ENCODE measurements at regions not wholly inside any gene's neighbourhood (a gene's known extent, or its start where the extent isn't known, plus 50 kb on each side); places are given as distances from the start of the nearest gene placed in this dataset.

DNA sequence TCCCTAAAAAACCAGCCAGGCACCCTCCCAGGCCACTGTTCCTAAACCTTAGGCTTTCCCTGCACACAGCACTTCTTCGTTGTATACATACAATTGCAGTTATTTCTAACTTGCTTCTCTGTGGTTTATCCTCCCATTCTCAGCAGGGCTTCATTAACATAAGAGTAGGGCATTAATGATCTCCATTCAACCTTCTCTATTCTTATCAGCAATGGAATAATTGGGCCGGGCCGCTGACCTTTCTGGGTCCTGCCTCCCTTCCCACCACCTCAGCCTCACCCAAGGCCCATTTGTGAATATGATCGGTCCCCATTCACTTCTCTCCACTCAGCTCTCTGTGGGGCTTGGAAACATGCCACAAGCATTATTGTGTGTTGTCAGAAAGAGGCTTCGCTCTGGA is 184.2 kb downstream of the SUCLA2 start:
- no peak for DNase-seq
- Histone ChIP-seq H3K36me3 (replicated peaks) (no peaks in the 10 kb centered on the region), H3K4me3 (ENCODE audit: low read depth, low read length) (no peak overlapping the region), H3K27ac (no peak overlapping the region), H3K27me3 (replicated peaks) (no peaks in the 10 kb centered on the region)
- in situ Hi-C loops (cut with HindIII; ENCODE audit: low pct_ligation_motif_present, low sequenced_read_pairs), result no loop called here
- TF ChIP-seq, protein P1, sequence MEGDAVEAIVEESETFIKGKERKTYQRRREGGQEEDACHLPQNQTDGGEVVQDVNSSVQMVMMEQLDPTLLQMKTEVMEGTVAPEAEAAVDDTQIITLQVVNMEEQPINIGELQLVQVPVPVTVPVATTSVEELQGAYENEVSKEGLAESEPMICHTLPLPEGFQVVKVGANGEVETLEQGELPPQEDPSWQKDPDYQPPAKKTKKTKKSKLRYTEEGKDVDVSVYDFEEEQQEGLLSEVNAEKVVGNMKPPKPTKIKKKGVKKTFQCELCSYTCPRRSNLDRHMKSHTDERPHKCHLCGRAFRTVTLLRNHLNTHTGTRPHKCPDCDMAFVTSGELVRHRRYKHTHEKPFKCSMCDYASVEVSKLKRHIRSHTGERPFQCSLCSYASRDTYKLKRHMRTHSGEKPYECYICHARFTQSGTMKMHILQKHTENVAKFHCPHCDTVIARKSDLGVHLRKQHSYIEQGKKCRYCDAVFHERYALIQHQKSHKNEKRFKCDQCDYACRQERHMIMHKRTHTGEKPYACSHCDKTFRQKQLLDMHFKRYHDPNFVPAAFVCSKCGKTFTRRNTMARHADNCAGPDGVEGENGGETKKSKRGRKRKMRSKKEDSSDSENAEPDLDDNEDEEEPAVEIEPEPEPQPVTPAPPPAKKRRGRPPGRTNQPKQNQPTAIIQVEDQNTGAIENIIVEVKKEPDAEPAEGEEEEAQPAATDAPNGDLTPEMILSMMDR (IDR thresholded peaks at IDR 0.05; ENCODE audit: low read depth, low read length, missing control alignments), result no peak

- TF ChIP-seq, protein P1 (IDR thresholded peaks at IDR 0.05; ENCODE audit: low read depth, low read length, missing control alignments), result no peak
- no peak overlapping the region for H3K4me3 ChIP-seq (ENCODE audit: low read depth, low read length)
- no peaks in the 10 kb centered on the region for H3K27me3 ChIP-seq (replicated peaks)
- in situ Hi-C loops (cut with HindIII; ENCODE audit: low pct_ligation_motif_present, low sequenced_read_pairs), result no loop called here
- no peak for DNase-seq
- H3K36me3 ChIP-seq (replicated peaks), result no peaks in the 10 kb centered on the region
- H3K27ac ChIP-seq, result no peak overlapping the region
Measured at GRCh38 chr13:47813718-47814117, 187.4 kb downstream of the SUCLA2 start.

GRCh38 chr13:47809411-47809810 is 191.7 kb downstream of the SUCLA2 start:
- Histone ChIP-seq H3K36me3 (replicated peaks) (no peaks in the 10 kb centered on the region), H3K27ac (no peak overlapping the region), H3K27me3 (replicated peaks) (no peaks in the 10 kb centered on the region), H3K4me3 (ENCODE audit: low read depth, low read length) (no peak overlapping the region)
- TF ChIP-seq, protein P1 (IDR thresholded peaks at IDR 0.05; ENCODE audit: low read depth, low read length, missing control alignments), result no peak
- in situ Hi-C loops (cut with HindIII; ENCODE audit: low pct_ligation_motif_present, low sequenced_read_pairs), result no loop called here
- no peak for DNase-seq

DNA sequence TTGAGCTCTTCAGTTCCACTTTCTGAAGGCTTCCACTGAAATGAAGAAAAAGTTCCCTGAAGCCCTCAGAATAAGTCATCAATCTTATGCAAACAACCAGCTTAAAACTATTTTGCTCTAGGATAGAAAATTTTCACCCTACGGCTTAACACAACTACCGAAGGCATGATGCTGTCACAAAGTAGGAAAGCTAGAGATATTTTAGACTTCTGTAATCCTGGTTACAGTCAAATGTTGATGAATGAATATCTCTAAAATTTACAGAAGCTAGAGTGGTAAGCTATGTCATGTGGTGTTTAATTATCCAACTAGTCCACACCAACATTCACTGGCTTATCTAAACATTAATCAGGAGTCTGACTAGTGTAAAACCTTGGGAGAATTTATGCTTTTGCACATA is 197.9 kb downstream of the SUCLA2 start:
- in situ Hi-C loops (cut with HindIII; ENCODE audit: low pct_ligation_motif_present, low sequenced_read_pairs), result no loop called here
- no peaks in the 10 kb centered on the region for H3K36me3 ChIP-seq (replicated peaks)
- H3K27me3 ChIP-seq (replicated peaks), result no peaks in the 10 kb centered on the region
- TF ChIP-seq, protein P1 (IDR thresholded peaks at IDR 0.05; ENCODE audit: low read depth, low read length, missing control alignments), result no peak
- H3K27ac ChIP-seq, result no peak overlapping the region
- DNase-seq, result no peak
- H3K4me3 ChIP-seq (ENCODE audit: low read depth, low read length), result no peak overlapping the region

DNA sequence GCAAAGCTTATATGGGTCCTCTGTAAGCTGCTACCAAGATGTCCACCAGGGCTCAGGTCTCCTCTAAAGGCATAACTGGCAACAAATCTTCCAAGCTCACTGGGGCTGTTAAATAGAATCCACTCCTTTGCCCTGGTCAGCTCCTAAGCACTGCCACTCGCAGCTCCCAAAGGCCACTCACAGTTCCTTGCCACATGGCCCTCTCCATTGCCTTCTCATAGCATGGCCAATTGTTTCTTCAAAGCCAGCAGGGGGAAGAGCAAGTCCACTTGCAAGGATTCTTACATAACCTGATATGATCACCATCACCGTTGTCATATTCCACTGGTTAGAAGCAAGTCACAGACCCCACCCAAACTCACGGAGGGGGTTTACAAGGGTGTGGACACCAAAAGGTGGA is 199.5 kb downstream of the SUCLA2 start:
- no peaks in the 10 kb centered on the region for H3K27me3 ChIP-seq (replicated peaks)
- H3K27ac ChIP-seq, result no peak overlapping the region
- H3K4me3 ChIP-seq (ENCODE audit: low read depth, low read length), result no peak overlapping the region
- no peak for DNase-seq
- no peaks in the 10 kb centered on the region for H3K36me3 ChIP-seq (replicated peaks)
- in situ Hi-C loops (cut with HindIII; ENCODE audit: low pct_ligation_motif_present, low sequenced_read_pairs), result no loop called here
- TF ChIP-seq, protein P1 (IDR thresholded peaks at IDR 0.05; ENCODE audit: low read depth, low read length, missing control alignments), result no peak

- Histone ChIP-seq H3K36me3 (replicated peaks) (no peaks in the 10 kb centered on the region), H3K27me3 (replicated peaks) (no peaks in the 10 kb centered on the region), H3K4me3 (ENCODE audit: low read depth, low read length) (no peak overlapping the region), H3K27ac (no peak overlapping the region)
- TF ChIP-seq, protein P1 (IDR thresholded peaks at IDR 0.05; ENCODE audit: low read depth, low read length, missing control alignments), result no peak
- in situ Hi-C loops (cut with HindIII; ENCODE audit: low pct_ligation_motif_present, low sequenced_read_pairs), result no loop called here
- no peak for DNase-seq
Measured at GRCh38 chr13:47800593-47800992, 200.5 kb downstream of the SUCLA2 start.
